ENCODE measurements at regions not wholly inside any gene's neighbourhood (a gene's known extent, or its start where the extent isn't known, plus 50 kb on each side); places are given as distances from the start of the nearest gene placed in this dataset.
A peak's percentile ranks its signal among the peaks of the same experiment; 100 is the strongest.

DNA sequence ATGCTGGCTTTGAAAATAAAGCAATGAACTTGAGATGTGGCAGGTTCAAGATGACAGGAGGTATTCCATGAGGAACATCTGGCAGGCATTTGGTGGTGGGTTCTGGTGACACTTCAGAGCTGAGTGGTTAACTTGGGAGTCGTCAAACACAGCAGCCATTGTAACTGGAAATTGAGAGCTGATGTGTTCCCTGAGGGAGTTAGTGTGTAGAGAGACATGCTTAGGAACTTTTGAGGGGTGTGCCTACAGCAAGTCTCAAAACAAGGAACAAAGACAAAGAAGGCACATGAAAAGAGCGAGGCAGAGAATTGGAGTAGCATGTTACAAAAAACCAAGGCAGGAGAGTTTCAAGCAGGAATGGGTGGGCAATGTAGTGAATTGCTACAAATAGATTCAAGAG lies 53.9 kb upstream of the KL start:
- peak overlapping the region; percentile 7 for H2BK5ac ChIP-seq (ENCODE audit: insufficient read length, low read length)
- no peak overlapping the region for H3K18ac ChIP-seq (ENCODE audit: insufficient read length, low read depth, low read length)
- H2BK15ac ChIP-seq (ENCODE audit: low read depth, low read length), result no peak overlapping the region
- no peaks in the 10 kb centered on the region for H3K79me1 ChIP-seq (ENCODE audit: insufficient read depth, low read depth, low read length, poor library complexity, severe bottlenecking)
- no peak overlapping the region for H2AK5ac ChIP-seq (ENCODE audit: insufficient read length, low read length)
- peaks cover 4 to 6% of the 10 kb centered on the region in 2 experiments; a peak in 3 of 4 replicates for H3K4me1 Mint-ChIP-seq
- no peaks in the 10 kb centered on the region for H3K23me2 ChIP-seq (ENCODE audit: insufficient read length, low read depth, low read length, poor library complexity, severe bottlenecking)
- H3K56ac ChIP-seq (ENCODE audit: insufficient read length, low read depth, low read length), result no peak overlapping the region
- no peak overlapping the region for H3K9ac ChIP-seq (ENCODE audit: extremely low read depth, insufficient read length, low read length)
- TF ChIP-seq, protein P1, sequence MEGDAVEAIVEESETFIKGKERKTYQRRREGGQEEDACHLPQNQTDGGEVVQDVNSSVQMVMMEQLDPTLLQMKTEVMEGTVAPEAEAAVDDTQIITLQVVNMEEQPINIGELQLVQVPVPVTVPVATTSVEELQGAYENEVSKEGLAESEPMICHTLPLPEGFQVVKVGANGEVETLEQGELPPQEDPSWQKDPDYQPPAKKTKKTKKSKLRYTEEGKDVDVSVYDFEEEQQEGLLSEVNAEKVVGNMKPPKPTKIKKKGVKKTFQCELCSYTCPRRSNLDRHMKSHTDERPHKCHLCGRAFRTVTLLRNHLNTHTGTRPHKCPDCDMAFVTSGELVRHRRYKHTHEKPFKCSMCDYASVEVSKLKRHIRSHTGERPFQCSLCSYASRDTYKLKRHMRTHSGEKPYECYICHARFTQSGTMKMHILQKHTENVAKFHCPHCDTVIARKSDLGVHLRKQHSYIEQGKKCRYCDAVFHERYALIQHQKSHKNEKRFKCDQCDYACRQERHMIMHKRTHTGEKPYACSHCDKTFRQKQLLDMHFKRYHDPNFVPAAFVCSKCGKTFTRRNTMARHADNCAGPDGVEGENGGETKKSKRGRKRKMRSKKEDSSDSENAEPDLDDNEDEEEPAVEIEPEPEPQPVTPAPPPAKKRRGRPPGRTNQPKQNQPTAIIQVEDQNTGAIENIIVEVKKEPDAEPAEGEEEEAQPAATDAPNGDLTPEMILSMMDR (conservative IDR thresholded peaks at IDR 0.05), result no peak
- no peak overlapping the region for H3T11ph ChIP-seq (ENCODE audit: low read length)
- DNase-seq, result no peak
- no peak overlapping the region for H2BK120ac ChIP-seq (ENCODE audit: low read depth, low read length, poor library complexity, severe bottlenecking)
- H2BK20ac ChIP-seq (ENCODE audit: low read depth, low read length, poor library complexity, severe bottlenecking), result no peak overlapping the region
- H3K27me3 ChIP-seq (ENCODE audit: insufficient read depth, low read length), result no peaks in the 10 kb centered on the region
- H3K36me3 Mint-ChIP-seq (ENCODE audit: insufficient read depth in 1 of 3, low read depth in 3 of 3), result no peaks in the 10 kb centered on the region; a peak in 1 of 7 replicates
- H3K79me2 ChIP-seq (ENCODE audit: insufficient read depth, low read length), result no peaks in the 10 kb centered on the region
- no peak overlapping the region for H3K27ac ChIP-seq (ENCODE audit: insufficient read length, low read depth, low read length)
- no peak overlapping the region for H4K91ac ChIP-seq (ENCODE audit: insufficient read length, low read depth, low read length)
- H3K14ac ChIP-seq (ENCODE audit: insufficient read depth, low read length), result no peak overlapping the region
- WGBS (ENCODE audit: extremely low coverage, insufficient read length, low lambda C conversion rate), result no CpG with 5 or more reads among the region's 2 CpGs
- no peak overlapping the region for H4K8ac ChIP-seq (replicated peaks; ENCODE audit: insufficient read length, low read depth, low read length)
- H3K9me3 ChIP-seq (ENCODE audit: control insufficient read depth, low read depth, low read length), result no peaks in the 10 kb centered on the region
- H3K4me2 ChIP-seq (ENCODE audit: insufficient read depth, insufficient read length, low read length), result no peak overlapping the region
- H4K5ac ChIP-seq (ENCODE audit: insufficient read length, low read depth, low read length), result no peak overlapping the region
- no peak overlapping the region for H3K4ac ChIP-seq (ENCODE audit: low read depth, low read length)
- H3K23ac ChIP-seq (ENCODE audit: insufficient read length, low read depth, low read length), result no peak overlapping the region
- no peaks in the 10 kb centered on the region; a peak in 1 of 5 replicates for H3K9me3 Mint-ChIP-seq
- no peak overlapping the region for H2BK12ac ChIP-seq (ENCODE audit: insufficient read length, low read depth, low read length)
- no peak overlapping the region for H3K4me3 Mint-ChIP-seq
- no peak overlapping the region for H2AFZ ChIP-seq (ENCODE audit: low read length)
- H3K27ac Mint-ChIP-seq, result no peak overlapping the region
- peaks cover 16% of the 10 kb centered on the region for H3K27me3 Mint-ChIP-seq (ENCODE audit: low read depth)
- no peaks in the 10 kb centered on the region for H3K4me1 ChIP-seq (ENCODE audit: insufficient read depth, low read length)
- no peaks in the 10 kb centered on the region for H4K20me1 ChIP-seq (ENCODE audit: control insufficient read depth, insufficient read depth, insufficient read length)

Data from H9 (cell line).